GM12874 (cell line): ENCODE measurements at regions not wholly inside any gene's neighbourhood (a gene's known extent, or its start where the extent isn't known, plus 50 kb on each side); places are given as distances from the start of the nearest gene placed in this dataset.

ENCODE experiments used
- TF ChIP-seq, protein P1 (sequence below): IDR thresholded peaks from 2 replicates; pipeline ENCODE4 v1.5.1; 2011; ENCODE audit warnings: low read depth, mild to moderate bottlenecking, control low read depth, low read length, moderate library complexity; ENCODE audit not compliant: insufficient read depth

DNA sequence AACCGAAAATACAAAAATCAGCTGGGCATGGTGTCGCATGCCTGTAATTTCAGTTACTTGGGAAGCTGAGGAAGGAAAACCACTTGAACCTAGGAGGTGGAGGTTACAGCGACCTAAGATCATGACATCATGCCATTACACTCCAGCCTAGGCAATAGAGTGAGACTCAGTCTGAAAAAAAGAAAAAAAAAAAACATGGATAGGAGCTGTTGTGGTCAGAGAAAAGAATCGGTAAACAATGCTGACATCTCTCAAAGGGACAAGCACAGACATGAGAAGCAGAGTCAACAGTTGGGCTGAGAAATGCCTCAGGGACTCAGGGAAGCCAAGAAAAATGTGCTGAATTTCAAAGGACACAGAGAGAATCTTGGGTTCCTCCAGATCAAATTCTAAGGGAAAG lies 236.9 kb upstream of the USP9Y start:
- TF ChIP-seq, protein P1, sequence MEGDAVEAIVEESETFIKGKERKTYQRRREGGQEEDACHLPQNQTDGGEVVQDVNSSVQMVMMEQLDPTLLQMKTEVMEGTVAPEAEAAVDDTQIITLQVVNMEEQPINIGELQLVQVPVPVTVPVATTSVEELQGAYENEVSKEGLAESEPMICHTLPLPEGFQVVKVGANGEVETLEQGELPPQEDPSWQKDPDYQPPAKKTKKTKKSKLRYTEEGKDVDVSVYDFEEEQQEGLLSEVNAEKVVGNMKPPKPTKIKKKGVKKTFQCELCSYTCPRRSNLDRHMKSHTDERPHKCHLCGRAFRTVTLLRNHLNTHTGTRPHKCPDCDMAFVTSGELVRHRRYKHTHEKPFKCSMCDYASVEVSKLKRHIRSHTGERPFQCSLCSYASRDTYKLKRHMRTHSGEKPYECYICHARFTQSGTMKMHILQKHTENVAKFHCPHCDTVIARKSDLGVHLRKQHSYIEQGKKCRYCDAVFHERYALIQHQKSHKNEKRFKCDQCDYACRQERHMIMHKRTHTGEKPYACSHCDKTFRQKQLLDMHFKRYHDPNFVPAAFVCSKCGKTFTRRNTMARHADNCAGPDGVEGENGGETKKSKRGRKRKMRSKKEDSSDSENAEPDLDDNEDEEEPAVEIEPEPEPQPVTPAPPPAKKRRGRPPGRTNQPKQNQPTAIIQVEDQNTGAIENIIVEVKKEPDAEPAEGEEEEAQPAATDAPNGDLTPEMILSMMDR, result no peak

DNA sequence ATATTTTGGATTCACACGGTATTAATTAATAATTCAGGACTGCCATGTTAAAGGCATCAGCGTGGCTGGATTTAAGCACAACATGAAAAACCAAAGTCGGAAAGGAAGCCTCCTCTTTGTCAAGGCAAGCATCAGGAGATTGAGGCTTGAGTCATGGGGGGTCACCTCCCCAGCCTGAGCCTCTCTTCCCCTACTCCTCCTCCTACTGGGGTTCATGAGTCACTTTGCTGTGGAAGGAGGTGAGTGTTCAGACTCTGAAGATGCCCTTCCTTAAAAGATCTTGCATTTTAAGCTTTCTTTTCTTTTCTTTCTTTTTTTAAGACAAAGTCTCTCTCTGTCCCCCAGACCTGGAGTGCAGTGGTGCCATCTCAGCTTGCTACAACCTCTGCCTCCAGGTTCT lies 235.3 kb upstream of the USP9Y start:
- TF ChIP-seq, protein P1, result no peak

DNA sequence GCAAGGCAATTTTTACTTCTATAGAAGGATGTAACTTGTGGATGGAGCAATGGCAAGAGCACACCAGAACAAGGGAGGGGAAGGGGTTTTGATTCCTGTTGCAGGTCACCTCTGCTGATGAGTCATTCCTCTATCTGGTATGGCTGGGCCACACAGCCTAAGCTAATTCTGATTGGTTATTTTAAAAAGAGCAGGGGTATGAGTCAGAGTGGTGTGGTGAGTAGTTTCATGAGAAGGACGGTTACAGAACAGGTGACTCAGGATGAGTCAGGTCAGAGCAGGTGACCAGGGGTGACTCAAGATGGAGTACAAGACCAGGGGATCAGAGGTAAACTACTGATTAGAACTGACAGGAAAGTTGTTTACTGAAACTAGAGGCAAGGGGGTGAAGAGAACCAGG lies 231.9 kb upstream of the USP9Y start:
- TF ChIP-seq, protein P1, result no peak

DNA sequence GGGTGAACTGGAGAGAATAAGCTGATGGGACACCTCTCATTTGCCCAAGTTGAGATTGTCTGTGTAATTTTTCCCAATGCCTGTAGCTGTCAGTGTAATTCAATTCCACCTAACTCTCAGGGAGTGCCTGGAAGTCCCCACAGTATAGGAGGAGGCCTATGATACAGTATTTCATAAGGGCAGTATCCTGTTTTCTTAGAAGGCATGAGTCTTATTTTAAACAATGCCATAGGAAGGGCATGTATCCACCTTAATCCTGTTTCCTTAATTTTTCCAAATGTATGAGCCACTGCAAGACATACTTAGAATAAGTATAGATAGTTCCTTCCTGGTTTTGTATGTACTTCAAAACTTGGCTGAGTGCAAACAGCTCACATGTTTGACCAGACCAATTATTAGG lies 226.6 kb upstream of the USP9Y start:
- TF ChIP-seq, protein P1, result no peak

DNA sequence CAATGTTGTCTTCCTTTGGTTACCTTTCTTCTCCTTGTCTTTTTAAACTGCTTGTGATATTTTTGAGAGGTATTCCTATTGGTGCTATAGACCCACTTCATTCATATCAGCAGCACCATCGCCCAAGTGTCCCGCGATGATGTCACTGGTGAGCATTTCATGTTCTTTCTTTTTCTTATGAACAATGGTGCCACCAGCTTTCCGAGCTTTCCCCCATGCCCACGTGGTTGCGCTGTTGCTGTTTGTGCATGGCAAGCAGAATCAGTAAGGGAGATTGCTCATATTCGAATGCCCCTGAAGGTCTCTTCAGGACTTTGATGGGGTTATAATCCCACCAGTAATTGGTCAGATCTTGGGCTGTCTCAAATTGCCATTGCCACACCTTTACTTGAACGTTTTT lies 221.6 kb upstream of the USP9Y start:
- TF ChIP-seq, protein P1, result peak; percentile 31; the same call in 1 of the 2 replicates

DNA sequence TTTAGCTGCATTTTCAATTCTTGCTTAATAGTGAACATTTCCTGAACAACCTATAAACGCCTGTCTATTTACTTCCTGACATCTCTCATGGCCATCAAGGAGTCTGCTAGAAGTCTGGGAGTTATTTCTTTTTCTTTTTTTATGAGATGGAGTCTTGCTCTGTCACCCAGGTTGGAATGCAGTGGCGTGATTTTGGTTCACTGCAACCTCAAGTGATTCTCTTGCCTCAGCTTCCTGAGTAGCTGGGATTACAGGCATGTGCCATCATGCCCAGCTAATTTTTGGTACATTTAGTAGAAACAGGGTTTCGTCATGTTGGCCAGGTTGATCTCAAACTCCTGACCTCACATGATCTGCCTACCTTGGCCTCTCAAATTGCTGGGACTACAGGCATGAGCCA lies 217.6 kb upstream of the USP9Y start:
- TF ChIP-seq, protein P1, result no peak

DNA sequence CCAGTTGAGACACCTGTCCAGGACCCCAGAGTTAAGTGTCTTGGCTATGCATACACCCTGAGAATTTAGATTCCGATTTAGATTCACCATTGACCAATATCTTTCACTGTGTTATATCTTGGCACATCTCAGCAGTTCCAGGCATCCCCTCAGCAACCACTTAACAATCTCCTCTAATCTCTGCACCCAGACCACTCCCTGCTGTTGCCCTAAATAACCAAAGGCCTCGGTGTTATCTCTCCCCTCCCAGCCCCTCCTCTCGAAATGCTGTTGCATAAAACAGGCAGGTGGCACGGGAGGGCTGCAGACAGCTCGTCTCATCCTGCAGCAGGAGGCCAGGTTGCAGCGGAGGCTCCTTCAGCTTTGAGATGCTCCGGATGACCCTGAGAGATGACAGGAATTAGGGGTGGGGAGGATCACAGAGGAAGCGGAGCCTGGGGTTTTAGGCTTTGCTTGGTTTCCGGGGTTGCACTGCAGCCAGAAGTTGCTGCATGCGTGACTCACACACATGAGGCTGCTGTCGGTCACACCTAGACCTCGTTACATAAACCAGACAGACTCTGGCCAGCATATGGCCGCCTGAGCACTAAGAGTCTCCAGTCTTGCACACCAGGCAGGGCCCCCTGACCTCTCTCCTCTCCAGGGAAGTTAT lies 210.3 kb upstream of the USP9Y start:
- TF ChIP-seq, protein P1, result no peak

DNA sequence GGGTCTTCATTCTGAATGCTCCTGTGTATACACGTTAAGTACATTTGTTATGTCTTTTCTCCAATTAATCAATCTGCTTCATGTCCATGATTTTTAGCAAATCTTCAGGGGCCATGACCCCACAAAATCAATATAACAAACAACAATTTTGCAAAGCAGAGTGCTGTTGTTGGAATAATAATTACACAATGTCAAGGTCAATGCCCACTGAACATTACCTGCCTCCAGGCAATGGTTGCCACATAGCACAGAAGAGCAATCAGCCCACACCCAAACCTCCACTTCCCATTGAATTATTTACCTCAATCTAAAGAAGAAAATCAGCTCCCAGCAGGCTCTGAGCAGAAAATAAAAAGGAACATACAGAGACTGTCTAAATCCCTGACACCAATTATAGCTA lies 208.8 kb upstream of the USP9Y start:
- TF ChIP-seq, protein P1, result no peak
